AG08396 (cell line): ENCODE measurements at regions not wholly inside any gene's neighbourhood (a gene's known extent, or its start where the extent isn't known, plus 50 kb on each side); places are given as distances from the start of the nearest gene placed in this dataset.

ENCODE experiments used
- DNase-seq: peaks from one replicate; pipeline ENCODE4 v3.0.0; 2012; ENCODE audit warnings: low spot score, mixed read lengths

DNA sequence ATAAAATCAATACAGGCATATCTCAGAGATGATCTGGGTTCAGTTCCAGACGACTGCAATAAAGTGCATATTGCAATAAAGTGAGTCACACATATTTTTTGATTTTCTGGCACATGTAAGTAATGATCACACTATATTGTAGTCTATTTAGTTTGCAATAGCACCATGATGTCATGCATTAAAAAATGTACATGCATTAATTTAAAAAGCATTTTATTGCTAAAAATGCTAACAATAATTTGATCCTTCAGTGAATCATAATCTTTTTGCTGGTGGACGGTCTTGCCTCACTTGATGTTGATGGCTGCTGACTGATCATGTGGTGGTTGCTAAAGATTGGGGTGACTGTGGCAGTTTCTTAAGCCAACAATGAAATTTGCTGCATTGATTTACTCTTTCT is 511.1 kb downstream of the OTOL1 start:
- DNase-seq: no peak

DNA sequence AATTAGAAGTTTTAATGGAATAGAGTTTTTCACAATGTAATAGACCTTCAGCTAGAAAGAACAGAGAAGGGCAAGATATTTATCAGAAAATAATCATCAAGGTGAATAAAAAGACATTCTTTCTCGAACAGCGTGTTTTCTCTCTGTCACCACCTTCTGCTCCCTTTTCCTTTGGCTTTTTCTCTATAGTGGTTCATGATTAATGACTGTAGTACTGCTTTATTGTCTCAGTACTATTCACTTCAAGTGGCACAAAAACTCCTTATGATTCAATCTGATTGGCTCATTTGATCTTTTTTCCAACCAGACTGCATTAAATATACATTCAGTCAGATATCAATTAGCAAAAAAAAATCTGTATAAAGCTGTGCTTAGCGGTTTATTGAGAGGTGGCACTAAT is 516.0 kb downstream of the OTOL1 start:
- no peak for DNase-seq

DNA sequence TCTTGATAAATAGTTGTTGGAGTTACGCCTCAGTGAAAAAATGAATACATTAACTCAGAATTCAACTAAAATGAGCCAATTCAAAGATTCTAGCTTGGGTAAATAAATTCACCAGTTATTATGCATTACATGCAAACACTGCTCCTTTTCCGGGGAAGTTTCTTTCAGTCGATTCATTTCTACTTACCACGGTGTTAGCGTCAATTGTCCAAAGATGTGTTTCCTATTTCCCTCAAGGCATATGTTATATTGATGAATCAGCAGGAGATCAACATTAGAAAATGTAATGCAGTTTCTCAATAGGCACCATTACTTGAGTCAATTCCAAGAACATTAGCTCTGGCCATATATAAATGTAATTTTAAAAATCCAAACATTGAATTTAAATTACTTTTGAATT is 517.7 kb downstream of the OTOL1 start:
- DNase-seq: no peak

GRCh38 chr3:162015856-162016255 is 519.2 kb downstream of the OTOL1 start:
- DNase-seq: no peak

- no peak for DNase-seq
These were observed 523.2 kb downstream of the OTOL1 start for GRCh38 chr3:162019817-162020216.

- no peak for DNase-seq
These were observed 524.6 kb downstream of the OTOL1 start for GRCh38 chr3:162021206-162021605.

DNA sequence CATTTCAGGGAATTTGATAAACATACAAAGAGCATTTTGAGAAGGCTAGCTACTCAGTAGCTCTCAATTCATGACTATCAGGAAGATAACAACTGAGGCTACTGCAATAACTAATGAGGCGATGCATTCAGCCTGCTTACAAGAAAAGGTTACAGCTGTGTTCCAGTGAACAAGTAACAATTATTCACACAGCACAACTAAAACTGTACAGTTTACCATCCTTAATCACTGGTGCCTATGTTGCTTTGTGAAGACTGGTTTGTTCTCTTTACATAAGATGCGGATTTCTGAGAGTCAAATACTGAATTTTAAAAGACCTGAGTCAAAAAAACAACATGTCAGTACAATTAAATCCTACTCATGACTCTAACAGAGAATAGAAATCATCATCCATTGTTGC is 526.3 kb downstream of the OTOL1 start:
- no peak for DNase-seq

- no peak for DNase-seq
These were observed 533.1 kb downstream of the OTOL1 start for GRCh38 chr3:162029736-162030135.

GRCh38 chr3:162034368-162034767 is 537.8 kb downstream of the OTOL1 start:
- peak; percentile 4 for DNase-seq

DNA sequence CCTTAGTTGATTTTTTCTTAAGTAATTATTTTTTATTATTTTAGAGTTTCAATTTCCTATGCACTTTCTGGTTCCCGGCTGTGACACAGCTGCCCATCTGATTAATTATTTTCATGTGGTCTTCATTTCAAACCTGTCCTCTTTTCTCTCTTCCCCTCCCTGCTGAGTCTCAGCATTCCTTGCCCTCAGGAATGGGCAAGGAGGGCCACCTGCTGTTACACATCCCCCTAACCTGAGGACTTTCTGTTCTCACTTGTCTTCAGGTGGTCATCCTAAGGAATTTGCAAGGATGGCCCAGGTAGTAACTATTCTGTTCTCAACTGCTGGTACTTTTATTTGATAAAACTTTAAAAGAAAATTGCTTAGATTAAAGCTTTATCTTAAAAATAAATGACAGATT is 545.0 kb downstream of the OTOL1 start:
- DNase-seq: no peak

- no peak for DNase-seq
These were observed 556.0 kb downstream of the OTOL1 start for GRCh38 chr3:162052636-162053035.

GRCh38 chr3:162072656-162073164 is 576.1 kb downstream of the OTOL1 start:
- DNase-seq: no peak

GRCh38 chr3:162073422-162073975 is 576.9 kb downstream of the OTOL1 start:
- DNase-seq: no peak

- peak; percentile 2 for DNase-seq
These were observed 580.5 kb downstream of the OTOL1 start for GRCh38 chr3:162077108-162077507.

DNA sequence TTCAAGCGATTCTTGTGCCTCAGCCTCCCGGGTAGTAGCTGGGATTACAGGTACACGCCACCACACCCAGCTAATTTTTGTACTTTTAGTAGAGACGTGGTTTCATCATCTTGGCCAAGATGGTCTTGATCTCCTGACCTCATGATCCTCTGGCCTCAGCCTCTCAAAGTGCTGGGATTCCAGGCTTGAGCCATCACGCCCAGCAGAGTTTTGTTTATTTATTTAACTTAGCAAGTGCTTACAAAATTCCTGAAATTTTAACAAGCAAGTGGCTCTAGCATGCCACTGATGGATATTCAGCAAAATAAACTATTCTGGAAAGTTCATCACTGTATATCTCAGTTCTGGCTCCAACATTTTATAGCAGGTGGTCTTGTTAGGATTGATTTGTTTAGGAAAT is 585.9 kb downstream of the OTOL1 start:
- no peak for DNase-seq

DNA sequence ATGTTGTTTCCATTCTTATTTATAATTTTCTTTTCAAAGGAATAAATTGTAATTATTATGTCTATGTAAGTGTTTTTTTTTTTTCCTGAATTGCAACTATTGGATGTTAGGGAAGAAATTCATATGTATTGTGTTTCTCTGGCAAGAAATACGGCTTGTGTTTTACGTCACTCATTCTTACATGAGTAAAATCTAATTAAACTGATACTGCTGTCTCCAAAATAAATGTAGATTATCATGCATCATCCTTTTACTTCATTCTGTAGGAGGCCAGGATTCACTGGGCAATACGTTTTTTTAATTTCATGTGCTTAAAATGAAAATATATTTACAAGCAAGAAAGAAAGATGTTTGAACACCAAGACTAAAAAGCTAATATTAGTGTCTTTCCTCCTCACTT is 590.8 kb downstream of the OTOL1 start:
- DNase-seq: no peak

- no peak for DNase-seq
These were observed 596.1 kb downstream of the OTOL1 start for GRCh38 chr3:162092751-162093150.

- DNase-seq: no peak
These were observed 597.7 kb downstream of the OTOL1 start for GRCh38 chr3:162094301-162094700.

GRCh38 chr3:162096874-162097273 is 600.3 kb downstream of the OTOL1 start:
- no peak for DNase-seq

GRCh38 chr3:162103808-162104207 is 607.2 kb downstream of the OTOL1 start:
- no peak for DNase-seq

DNA sequence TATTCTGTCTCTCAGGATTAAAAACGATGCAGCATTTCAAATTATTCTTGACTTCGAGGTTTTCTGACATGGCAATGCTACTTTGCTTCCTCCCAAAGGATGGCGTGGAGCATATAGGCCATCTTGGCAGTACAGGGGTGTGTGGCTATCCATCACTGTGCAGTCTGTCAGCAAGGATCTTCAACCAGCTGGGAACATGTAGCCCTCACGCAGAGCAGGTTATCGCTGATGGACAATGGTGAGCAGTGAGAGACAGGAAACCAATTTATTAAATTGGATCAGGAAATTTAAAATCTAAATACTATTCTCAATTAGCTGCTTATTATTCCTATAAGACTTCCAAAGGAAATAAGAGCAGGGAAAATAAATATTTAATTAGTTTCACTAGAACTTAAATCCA is 615.3 kb downstream of the OTOL1 start:
- DNase-seq: no peak

DNA sequence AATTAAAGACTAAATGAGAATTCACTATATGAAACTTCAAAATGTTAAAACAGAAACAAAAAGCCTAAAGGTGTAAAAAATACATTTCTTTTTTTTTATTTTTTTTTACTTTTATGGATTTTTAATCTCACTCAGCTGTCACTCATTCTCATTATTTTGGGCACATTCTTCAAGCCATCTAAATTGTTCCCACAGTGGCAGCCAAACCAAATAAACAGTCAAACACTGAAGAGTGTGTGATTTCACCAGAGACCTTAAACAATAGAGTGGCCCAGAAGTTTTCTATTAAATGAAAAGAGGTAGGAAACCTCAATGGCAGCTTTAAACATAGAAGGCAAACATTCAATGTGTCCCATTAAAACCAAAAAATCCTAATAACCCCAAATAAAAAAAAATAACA is 616.1 kb downstream of the OTOL1 start:
- DNase-seq: no peak

DNA sequence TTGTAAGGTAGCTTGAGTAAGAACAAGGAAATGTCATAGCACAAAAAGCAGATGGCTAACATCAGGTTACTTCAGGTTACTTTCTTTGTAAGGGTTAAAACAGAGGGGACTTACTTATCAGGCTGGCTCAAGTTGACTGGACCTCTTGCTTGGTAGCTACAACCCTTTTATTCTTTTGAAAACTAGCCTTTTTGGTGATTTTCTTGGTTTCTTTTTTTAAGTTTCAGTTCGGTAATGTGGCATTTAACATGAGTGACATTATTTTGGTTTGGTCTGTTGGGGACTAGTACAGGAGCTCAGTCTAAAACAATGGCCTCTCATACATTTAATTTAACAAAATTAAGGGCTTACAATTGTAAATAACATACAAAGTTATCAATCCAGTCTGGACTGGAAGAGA is 621.4 kb downstream of the OTOL1 start:
- DNase-seq: no peak

- no peak for DNase-seq
These were observed 623.0 kb downstream of the OTOL1 start for GRCh38 chr3:162119651-162120050.

DNA sequence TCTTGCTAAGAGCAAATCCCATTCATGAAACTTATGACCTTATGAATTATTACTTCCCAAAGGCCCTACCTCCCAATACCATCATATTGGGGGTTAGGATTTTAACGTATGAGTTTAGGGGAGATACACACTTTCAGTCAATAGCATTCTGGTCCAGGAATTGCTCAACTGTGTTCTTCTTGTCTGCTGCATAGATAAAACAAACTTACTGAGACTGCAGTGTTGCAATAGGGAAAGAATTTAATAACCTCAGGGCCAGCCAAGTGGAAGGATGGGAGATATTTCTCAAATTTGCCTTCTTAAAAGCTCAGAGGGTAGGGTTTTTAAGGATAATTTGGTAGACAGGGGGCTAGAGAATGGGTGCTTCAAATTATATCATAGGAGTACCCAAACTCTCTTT is 625.8 kb downstream of the OTOL1 start:
- DNase-seq: no peak
